ENCODE measurements at regions not wholly inside any gene's neighbourhood (a gene's known extent, or its start where the extent isn't known, plus 50 kb on each side); places are given as distances from the start of the nearest gene placed in this dataset.
"Not testable (repeated sequence)": the region's sequence is repeated elsewhere in the genome, so short reads cannot be mapped to it uniquely, and the experiment has no call there.

DNA sequence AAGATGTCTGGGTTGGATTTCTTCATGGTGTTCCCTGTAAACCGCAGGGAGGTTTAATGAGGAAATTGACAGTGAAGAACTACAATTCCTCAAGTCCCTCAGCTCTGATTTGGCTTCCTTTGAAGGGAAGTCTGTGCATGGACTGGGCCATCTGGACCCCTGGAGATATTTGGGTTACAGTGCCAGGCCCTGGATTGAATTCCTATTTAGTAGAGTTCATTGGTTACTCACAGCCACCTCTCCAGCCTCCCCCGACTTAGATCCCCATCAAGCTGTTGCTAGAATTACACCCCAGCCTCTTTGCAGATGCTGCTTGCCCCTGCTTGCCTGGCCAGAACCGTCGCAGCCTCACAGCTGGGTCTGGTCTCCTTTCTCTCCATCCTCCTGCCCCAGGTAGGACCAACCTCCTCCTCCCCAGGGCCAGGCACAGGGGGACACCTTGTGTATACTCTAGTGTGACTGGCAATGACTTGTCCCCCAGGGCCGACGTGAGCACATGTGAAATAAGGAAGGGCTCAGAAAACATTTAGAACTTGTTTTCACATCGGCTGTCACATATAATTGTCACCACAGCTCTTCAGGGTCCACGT is 93.2 kb upstream of the LRPAP1 start:
- TF ChIP-seq POU2F2, POLR2A, POLR2AphosphoS5, TAF1, SPI1 (IDR thresholded peaks at IDR 0.05; ENCODE audit: low read depth, low read length): not testable (repeated sequence)

Measured in GM12891 (cell line).